Transverse colon (tissue), 3 donors: ENCODE measurements at regions not wholly inside any gene's neighbourhood (a gene's known extent, or its start where the extent isn't known, plus 50 kb on each side); places are given as distances from the start of the nearest gene placed in this dataset.

Source experiments
- CTCF ChIP-seq, 5 experiments: fragments of 200-600 bp in 3 of 5; fragments of 450-650 bp in 2 of 5; sonication (generic) in 3 of 5; IDR thresholded peaks; 1 replicate in 2 of 5; 2 replicates in 3 of 5; pipeline ENCODE4 v1.5.1; 2016 to 2017; ENCODE audit warnings: antibody characterized with exemption in 5 of 5, inconsistent platforms in 3 of 5, mild to moderate bottlenecking in 2 of 5, moderate library complexity in 1 of 5
- EP300 ChIP-seq: sonication (generic); formaldehyde crosslinking; IDR thresholded peaks from one replicate; pipeline ENCODE4 v1.6.1; 2017; ENCODE audit warnings: antibody characterized with exemption, low read depth

- TF ChIP-seq EP300 (no peak), CTCF (IDR thresholded peaks at IDR 0.05) (no peak)
Observed at GRCh38 chr20:54343099-54343498, 132.3 kb upstream of the DOK5 start.
